Right ventricle myocardium superior (tissue), 1 donor: ENCODE measurements at regions not wholly inside any gene's neighbourhood (a gene's known extent, or its start where the extent isn't known, plus 50 kb on each side); places are given as distances from the start of the nearest gene placed in this dataset.

Experiments
- ATAC-seq: fragments of 200-7000 bp; cut with Tn5 transposase; one replicate; pipeline ENCODE4 v1.9.1; 2020; ENCODE audit warnings: mild to moderate bottlenecking; ENCODE audit not compliant: poor library complexity
- DNase-seq: peaks from one replicate; pipeline ENCODE4 v3.0.0-alpha.2; 2020
- intact Hi-C: fragments of 100-400 bp; cut with DNase I; formaldehyde crosslinking; loops from one replicate; pipeline ENCODE4 v1.11.2; 2022
- donor health status: DM: no; HTN: yes; CAD: no; lungs with severe emphysema.

DNA sequence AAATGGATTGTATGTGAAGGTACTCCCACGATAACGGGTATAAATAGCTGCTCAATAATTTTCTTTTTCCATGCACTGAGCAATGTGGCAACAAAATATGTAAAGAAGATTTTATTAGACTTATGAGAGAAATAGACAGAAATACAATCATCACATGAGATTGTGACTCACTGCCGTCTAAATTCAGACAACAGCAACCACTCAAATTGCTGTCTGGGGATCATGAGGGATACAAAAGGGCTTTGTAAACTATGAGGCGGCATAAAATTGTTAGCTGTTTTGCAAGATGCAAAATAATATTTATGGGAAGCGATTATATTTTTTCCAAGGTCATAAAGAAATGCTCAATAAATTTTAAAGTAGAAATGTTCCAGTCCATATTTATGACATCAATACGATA lies 259.1 kb upstream of the AGAP1 start:
- DNase-seq (no peak), ATAC-seq (no peak)
- intact Hi-C loops: no loop called here

DNA sequence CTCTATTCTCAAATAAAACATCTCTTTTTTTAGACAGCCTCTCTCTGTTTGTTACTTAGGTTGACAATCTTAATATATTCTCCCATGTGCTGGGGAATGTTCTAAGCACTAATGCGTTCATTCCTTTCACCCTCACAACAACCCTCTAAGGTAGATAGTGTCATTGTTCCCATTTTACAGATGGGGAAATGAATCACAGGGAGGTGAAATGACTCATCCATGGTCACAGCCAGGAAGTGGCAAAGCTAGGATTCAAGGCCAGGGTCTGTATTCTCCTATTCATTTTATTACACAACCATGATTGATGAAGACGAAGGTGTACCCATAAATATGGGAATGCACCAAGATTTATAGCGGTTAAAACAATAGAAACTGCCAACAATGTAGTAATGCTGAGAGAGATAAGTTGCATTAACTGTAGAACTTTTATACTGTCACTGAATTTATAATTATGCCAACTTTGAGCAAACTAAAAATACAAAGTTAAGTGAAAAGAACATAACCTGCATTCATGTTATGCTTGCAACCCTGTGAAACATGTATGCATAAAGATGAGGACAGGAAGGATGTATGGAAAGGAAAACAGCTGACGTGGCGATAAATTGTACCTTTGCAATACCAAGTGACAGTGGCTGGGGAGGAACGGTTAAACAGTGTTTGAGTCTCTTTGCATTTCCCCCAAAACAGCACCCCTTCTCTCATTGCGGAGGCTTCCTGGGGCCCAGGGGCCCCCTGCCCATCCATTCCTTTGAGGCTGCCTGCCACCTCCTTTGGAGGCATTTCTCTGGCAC lies 257.7 kb upstream of the AGAP1 start:
- intact Hi-C loops: no loop called here
- ATAC-seq (no peak), DNase-seq (no peak)

DNA sequence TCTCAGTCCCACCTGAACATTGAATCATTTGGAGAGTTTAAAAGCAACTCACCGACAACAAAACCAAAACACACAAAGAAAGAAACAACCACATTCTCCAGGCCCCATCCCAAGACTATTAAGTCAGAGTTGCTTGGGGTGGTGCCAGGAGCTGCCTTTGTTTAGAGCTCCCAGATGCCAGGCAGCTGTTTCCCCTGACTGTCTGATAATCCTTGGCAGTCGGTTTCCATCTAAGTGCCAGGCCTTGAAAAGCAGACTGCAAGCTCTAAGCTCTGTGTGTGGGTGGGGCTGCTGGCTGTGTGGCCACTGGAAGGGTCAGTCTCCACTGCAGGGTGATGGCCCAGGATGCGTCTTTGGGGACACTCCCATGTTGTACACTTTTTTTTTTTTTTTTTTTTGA lies 255.3 kb upstream of the AGAP1 start:
- intact Hi-C loops: no loop called here
- DNase-seq (peak; percentile 82), ATAC-seq (peak; percentile 87)

DNA sequence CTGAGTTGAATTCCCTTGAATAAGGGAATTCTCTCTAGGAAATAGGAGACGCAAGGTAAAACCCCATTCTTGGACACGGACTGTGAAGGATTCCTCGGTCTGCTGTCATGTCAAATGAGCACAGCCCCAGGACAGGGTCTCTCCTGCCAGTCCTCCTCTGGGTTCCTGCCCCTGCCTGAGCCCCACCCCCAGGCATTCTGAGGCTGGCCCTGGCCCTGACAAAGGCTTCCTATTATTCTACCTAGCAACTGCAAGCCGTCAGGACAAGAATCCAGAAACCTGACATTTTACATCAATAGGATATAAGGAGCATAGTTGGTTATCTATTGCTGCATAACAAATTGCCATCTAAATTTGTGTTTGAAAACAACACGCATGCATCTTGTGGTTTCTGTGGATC lies 253.3 kb upstream of the AGAP1 start:
- intact Hi-C loops: no loop called here
- ATAC-seq (no peak), DNase-seq (no peak)

DNA sequence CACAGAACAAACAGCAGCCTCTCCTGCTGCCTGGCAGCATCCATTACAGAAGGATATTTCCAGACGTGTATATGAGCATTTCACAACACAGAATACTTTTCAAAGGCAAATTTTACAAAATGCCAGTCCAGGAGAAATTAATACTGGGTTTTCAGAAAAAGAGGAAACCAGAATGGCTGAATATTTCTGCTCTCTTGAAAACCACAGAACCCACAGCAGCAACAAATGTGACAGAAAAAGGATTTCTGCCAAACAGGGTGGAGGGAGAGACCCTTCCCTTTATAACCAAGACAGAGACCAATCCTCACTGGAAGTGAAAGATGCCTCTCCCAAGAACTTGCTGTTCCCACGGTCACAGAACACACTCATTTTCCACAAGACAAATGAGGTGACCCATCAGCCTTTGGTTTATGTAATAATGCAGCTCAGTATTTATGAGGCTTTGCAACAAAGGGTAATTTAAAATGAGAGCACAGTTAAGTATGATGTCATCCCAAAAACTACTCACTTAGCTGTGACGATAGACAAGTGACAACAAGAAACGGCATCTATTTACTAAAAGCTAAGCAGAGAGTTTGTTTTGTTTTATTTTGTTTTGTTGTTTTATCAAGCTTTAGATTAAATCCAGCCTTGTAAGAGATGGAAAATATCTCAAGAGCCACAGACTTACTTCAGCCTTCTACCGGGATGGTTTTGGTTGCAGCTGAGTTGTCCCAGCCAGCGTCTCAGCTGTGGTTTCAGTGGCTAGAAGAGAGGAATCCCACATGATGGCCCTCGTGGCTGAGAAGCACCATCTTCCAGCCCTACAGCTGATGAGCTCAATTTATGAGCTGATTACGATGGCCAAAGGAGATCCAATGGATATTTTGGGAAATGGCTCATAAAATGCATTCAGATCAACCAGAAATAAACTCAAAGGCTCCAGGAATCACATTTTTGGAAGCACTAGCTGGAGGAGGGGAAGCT lies 249.3 kb upstream of the AGAP1 start:
- intact Hi-C loops: no loop called here
- DNase-seq: no peak
- no peak for ATAC-seq

DNA sequence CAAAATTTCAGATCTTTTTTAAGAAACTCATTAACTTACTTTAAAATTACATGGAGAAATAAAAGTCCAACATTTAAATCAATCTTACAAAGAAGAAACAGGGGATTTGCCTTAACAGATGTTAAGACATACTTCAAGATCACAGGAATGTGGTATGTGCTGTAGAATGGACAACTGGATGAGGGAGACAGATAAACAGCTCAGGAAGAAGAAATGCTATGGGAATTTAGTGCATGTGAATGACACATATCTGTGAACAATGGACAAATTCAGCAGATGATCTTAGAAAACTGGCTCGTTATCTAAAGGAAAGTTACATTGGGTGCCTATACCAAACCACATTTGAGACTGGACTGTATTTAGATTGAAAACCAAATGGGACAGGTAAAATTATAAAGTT lies 246.8 kb upstream of the AGAP1 start:
- ATAC-seq (no peak), DNase-seq (no peak)
- intact Hi-C loops: no loop called here

DNA sequence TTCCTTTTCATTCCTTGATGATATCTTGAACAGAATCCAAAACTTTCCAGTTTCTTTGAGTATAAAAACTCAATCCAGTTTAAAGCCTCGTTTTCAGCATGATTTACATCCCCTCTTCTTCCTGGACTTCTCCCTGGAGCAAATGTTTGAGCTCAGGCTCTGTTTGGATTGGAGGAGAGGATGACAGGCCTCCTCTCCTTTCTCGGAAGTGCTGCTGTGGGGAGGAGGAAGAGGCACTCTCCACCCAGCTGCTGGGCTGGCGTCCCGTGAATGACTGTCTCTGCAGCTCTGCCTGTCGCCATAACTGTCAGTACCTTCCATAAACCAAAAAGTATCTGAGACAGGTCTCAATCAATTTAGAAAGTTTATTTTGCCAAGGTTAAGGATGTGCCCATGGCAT lies 238.2 kb upstream of the AGAP1 start:
- no peak for DNase-seq
- intact Hi-C loops: no loop called here
- no peak for ATAC-seq

DNA sequence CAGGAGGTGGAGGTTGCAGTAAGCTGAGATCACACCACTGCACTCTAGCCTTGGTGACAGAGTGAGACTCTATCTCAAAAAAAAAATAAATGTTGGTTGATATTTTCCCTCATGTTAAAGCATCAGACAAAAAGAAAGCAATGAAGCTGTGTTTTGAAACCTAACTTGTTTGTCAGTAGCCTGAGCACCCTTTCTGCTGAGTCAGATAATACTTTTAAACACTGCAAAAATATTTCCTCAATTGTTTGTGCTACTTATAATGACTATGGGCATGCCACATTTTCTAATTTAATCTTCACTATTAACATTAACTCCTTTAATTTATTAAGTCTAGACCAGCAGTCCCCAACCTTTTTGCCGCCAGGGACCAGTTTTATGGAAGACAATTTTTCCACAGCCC lies 236.3 kb upstream of the AGAP1 start:
- intact Hi-C loops: no loop called here

DNA sequence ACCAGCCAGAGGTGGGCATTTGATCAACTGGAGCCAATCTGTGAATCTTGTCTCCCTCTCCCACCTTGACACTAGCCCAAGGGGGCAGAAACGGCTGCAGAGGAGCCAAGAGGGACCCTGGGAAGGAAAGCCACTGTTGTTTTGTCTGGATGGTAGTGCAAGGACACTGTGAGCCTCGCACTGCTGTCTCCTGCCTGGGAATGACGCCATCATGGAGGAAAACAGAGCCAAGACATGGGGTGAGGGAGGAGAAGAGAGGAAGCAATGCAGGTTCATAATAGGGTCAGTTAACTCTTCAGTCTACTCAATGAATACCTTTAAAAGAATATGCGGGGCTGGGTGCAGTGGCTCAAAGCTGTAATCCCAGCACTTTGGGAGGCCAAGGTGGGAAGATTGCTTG lies 231.1 kb upstream of the AGAP1 start:
- ATAC-seq (no peak), DNase-seq (no peak)
- intact Hi-C loops: no loop called here

More for the DNA sequence above, 236.3 kb upstream of the AGAP1 start:
- ATAC-seq (no peak), DNase-seq (no peak)

DNA sequence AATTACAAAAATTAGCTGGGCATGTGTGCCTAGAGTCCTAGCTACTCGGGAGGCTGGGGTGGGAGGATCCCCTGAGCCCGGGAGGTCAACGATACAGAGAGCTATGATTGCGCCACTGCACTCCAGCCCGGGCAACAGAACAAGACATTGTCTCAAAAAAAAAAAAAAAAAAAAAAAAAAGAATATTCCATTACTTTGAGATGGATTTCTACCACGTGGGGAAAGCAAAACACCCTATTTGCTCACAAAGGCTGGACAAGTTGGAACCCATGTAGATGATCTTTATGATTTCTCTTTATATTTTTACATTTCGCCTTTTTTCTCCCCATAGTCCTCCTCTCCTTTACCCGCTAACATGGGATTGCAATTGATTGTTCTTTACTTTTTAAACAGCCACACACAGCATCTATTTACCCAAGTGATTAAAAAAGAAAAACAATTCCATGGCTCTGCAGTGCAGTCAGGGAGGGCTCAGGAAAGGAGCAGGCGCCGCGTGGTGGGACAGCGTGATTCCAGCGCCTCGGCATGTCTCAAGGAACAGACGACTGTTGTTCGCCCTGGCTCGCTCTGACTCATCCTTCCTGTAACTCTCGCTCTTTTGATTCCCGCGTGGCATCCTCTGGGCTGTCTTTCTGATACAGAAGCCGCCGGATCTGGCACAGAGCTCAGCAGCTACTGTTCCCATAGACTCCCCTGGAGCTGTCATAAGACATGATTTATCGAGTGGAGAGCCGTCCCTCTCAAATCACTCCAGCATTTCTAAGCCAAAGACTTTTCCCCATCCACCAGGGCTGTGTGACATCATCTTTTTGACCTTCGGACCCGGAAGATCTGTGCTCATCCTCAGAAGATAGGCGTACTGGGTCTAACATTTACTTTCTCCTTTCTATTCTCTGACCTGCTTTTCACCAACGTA lies 230.4 kb upstream of the AGAP1 start:
- DNase-seq (peak; percentile 90), ATAC-seq (peak; percentile 95)
- intact Hi-C loops: no loop called here

DNA sequence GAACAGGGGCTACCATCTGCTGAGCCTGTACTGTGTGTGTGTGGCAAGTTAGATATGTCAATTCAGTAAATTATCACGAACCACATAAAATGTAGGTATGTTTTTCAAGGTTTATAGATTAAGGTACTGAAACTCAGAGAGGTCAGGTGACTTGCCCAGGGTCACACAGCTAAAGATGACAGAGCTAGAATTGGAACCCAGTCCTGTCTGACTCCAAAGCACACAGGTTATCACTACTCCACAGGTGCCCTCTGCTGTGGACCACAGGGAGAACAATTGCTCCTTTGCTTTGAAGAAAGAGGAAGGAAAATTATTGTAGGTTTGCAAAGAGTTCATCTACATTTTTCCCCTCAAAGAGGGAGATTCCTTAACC lies 229.7 kb upstream of the AGAP1 start:
- intact Hi-C loops: no loop called here
- DNase-seq (no peak), ATAC-seq (no peak)

DNA sequence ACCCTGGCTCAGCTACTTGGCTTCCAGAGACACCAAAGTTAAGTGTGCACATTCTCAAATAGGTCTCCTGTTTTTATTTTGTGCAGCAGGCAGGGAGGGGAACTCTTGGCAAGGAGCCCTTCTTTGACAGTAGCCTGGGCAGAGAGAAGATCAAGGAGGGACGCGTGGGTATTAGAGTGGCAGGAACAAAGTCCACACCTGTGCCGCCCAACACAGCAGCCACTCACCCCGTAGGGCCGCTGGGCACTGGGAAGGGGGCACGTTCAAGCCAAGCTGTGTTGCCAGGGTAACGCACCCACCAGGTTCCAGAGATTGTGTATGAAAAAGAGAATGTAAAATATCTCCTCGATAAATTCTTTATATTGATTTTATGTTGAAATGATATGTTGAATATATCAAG lies 229.3 kb upstream of the AGAP1 start:
- DNase-seq (no peak), ATAC-seq (no peak)
- intact Hi-C loops: no loop called here

DNA sequence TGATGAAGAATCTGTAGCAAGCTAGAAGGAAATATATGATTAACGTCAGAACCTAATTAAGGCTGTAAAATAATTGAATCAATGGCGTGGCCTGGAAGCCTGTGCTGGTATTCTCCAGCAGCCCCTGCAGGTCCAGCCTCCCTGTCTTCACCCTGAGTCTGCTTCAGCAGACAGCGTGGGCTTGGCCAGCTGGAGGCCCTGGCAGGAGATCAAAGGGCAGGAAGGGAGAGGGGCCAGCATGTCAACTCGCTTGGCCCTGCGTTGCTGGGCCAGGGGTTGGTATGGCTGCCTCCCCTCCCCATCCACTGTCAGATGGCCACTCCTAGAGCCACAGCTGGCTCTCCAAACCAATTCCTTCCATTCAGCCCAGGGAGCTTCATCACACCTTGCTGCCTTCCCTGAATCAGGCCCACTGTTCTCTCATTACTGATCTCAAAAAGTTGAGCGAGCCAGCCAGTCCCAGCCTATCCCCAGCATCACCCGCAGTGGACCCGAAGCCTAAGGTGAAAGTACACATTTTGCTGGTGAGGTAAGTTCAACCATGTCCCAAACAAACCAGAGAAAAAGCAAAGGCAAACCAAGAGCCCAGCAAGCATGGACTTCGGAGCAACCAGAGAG lies 228.4 kb upstream of the AGAP1 start:
- no peak for DNase-seq
- intact Hi-C loops: no loop called here
- ATAC-seq: no peak

DNA sequence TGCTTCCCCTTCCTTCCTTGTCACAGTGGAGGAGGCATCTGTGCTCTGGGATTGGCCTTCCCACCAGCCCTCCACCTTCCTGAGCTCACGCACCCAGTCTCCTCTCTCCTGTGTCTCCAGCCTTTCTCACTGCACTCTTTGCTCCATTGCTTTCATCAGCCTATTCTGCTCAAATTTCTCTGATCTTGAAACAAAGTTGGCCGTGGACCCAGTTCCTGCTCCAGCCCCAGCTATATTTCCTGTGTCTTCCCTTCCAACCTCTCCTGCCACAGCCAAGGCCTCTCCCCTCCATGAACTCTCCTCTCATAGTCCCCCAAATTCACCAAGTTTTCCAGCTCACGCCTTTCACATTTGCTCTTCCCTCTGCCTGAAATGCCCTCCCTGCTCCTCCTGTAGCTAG lies 226.6 kb upstream of the AGAP1 start:
- ATAC-seq (no peak), DNase-seq (no peak)
- intact Hi-C loops: no loop called here

DNA sequence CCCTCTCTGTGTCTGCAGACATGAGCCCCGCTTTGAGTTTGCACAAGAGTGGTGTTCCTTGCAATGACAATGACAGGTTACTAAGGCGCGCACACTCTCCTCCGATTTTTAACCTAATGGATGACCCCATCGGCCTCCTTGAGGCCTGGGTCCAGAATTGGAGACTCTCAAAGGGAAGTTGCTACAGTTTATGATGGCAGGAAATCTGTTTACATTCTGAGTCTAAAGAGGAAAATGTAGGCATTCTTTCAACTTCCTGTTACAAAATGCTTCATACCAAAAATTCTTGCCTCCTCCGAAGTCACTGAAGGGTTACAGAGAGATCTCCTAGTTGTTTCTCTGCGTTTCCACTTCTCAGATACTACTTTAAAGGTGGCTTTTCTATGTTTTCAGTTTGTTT lies 225.3 kb upstream of the AGAP1 start:
- ATAC-seq: no peak
- no peak for DNase-seq
- intact Hi-C loops: no loop called here

DNA sequence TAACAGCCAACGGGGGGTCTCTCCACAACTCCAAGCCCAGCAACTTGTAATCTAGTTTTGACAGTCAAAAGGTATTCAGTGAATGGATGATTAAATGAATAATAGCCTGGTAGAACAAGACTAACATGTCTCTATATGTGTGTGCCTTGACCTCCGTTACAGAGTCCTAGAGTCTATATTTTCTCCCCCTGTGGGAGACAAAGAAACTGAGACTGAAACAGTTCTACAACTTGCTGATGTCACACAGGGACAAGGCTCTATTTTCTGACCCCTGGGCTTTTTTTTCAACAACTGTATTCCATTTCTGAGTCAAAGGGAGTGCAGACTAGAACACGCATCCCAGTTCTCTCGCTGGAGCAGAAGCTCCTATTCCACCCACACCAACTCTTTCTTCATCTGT lies 223.6 kb upstream of the AGAP1 start:
- DNase-seq: no peak
- intact Hi-C loops: no loop called here
- no peak for ATAC-seq

DNA sequence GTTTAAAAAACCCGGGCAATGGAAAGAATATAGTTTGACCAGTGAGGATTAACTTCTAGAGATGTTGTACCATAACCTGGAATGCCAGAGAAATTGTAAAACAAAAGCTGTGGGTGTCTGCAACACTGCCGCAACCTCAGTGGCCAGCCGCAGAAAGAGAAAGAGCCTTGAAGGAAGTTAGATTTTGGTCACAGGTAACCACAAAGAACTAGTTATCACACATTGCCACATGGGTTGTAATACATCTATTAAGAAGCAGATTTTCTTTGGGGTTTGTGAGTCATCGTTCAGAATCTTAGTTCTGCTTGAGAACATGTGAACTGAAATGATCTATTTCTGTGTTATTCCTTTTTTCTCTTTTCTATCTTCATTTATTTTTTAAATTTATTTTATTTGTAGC lies 222.9 kb upstream of the AGAP1 start:
- ATAC-seq: no peak
- DNase-seq: no peak
- intact Hi-C loops: no loop called here

DNA sequence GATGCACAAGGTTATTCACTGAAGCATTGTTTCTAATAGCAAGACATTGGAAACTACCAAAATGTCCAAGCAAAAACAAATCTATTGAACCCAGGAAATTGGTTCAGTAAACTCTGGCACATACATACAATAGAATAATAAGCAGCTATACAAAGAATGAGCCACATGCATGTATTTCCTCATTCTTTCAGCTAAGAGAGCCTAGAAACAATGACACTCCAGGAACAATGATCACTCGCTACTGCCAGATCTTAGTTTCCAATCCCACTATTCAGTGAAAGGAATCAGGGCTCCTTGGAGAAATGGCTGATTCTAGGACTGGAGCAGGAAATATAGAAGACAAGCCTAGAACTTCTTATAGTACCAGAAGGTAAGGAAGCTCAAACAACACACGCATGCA lies 221.9 kb upstream of the AGAP1 start:
- intact Hi-C loops: no loop called here
- DNase-seq (no peak), ATAC-seq (no peak)

DNA sequence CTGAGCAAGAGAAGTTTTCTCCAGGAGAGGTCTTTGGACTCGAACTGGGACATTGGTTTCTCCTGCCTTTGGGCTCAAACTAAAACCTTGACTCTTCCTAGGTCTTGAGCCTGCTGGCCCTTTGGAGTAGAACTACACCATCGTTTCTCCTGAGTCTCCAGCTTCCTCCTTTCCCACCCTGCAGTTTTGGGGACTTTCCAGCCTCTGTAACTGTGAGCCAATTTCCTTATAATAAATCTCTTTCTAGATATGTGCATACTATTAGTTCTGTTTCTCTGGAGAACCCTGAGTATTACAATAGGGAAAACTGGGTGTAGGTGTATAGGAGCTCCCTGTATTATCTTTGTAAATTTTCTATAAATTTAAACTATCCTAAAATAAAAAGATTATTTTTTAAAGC lies 219.8 kb upstream of the AGAP1 start:
- intact Hi-C loops: no loop called here
- DNase-seq (no peak), ATAC-seq (no peak)
